Heart left ventricle (tissue), 13 donors: ENCODE measurements at regions not wholly inside any gene's neighbourhood (a gene's known extent, or its start where the extent isn't known, plus 50 kb on each side); places are given as distances from the start of the nearest gene placed in this dataset.

ENCODE experiments used
- CTCF ChIP-seq, 12 donors: fragments of 200-600 bp; sonication (generic) in 4 of 12; IDR thresholded peaks; one replicate each; pipeline versions ENCODE4 v1.5.0 to v1.8.0; 2018 to 2022; ENCODE audit warnings: antibody characterized with exemption in 12 of 12, mild to moderate bottlenecking in 5 of 12
- POLR2A ChIP-seq, 2 donors: fragments of 450-650 bp; IDR thresholded peaks; one replicate each; pipeline ENCODE4 v1.6.1; 2017; ENCODE audit warnings: antibody characterized with exemption in 2 of 2, mild to moderate bottlenecking in 2 of 2, moderate library complexity in 2 of 2
- donor health status: ischemic (EF 13 %, LVEDD 7.1; RV severe dilation, severe dysfunction).
- donor health status: DM: no; HTN: yes; CAD: no.
- donor health status: DM: no; HTN: no; CAD: no.
- donor health status: ischemic (EF 25% LVEDD 6.9; RV normal size, moderate dysfunction).
- donor health status: ischemic (EF 25% LVEDD 5.7; RV mildly dilated, moderate dysfunction).
- donor health status: ischemic (EF 35%, LVEDD 5.7; RV mildly dilated, moderate dysfunction).
- donor health status: nonischemic (EF 11% LVEDD 7.7; RV severe dilation, severe dysfunction).
- donor health status: DM: yes; HTN: yes; CAD: no.
- donor health status: PGD.
- donor health status: ischemic (EF 29% LVEDD 5.4; RV normal size, mild dysfunction).
- donor health status: nonischemic (EF 23%, LVEDD 6.1; RV moderate dilation, normal function).

- TF ChIP-seq CTCF (IDR thresholded peaks at IDR 0.05): no peak
- no peak for TF ChIP-seq POLR2A (IDR thresholded peaks at IDR 0.05)
Measured at GRCh38 chr9:16275795-16276624, 594.5 kb downstream of the BNC2 start.
